Sigmoid colon (tissue), 6 donors: ENCODE measurements at regions not wholly inside any gene's neighbourhood (a gene's known extent, or its start where the extent isn't known, plus 50 kb on each side); places are given as distances from the start of the nearest gene placed in this dataset.

Experiments
- DNase-seq: peaks from one replicate; pipeline ENCODE4 v3.0.0-alpha.2; 2019
- H3K27ac ChIP-seq, 4 donors: fragments of 200-600 bp; sonication (generic); one replicate each; pipeline ENCODE4 v1.5.1; 2016 to 2019; ENCODE audit warnings: mild to moderate bottlenecking in 1 of 4
- H3K27me3 ChIP-seq, 3 donors: fragments of 200-600 bp; sonication (generic); one replicate each; pipeline ENCODE4 v1.5.1; 2019; ENCODE audit warnings: mild to moderate bottlenecking in 1 of 3
- H3K36me3 ChIP-seq, 4 donors: fragments of 200-600 bp; sonication (generic); one replicate each; pipeline ENCODE4 v1.5.1; 2016 to 2019
- H3K4me1 ChIP-seq, 4 donors: fragments of 200-600 bp; sonication (generic); one replicate each; pipeline ENCODE4 v1.5.1; 2017 to 2019
- H3K4me3 ChIP-seq, 4 donors: fragments of 200-600 bp; sonication (generic); one replicate each; pipeline ENCODE4 v1.5.1; 2017 to 2019; ENCODE audit warnings: mild to moderate bottlenecking in 2 of 4, moderate library complexity in 1 of 4
- H3K9me3 ChIP-seq, 4 donors: fragments of 200-600 bp in 3 of 4; sonication (generic) in 3 of 4; one replicate each; pipeline versions ENCODE4 v1.5.1 to v1.6.1; 2013 to 2019
- EP300 ChIP-seq, 4 donors: sonication (generic); formaldehyde crosslinking; IDR thresholded peaks; one replicate each; pipeline ENCODE4 v1.6.1; 2017; ENCODE audit warnings: antibody characterized with exemption in 4 of 4
- POLR2A ChIP-seq, 2 donors: fragments of 450-650 bp; IDR thresholded peaks; one replicate each; pipeline ENCODE4 v1.6.1; 2016; ENCODE audit warnings: antibody characterized with exemption in 2 of 2, mild to moderate bottlenecking in 2 of 2, moderate library complexity in 2 of 2
- POLR2AphosphoS5 ChIP-seq, 4 donors: sonication (generic); formaldehyde crosslinking; IDR thresholded peaks; one replicate each; pipeline ENCODE4 v1.6.1; 2017; ENCODE audit warnings: antibody characterized with exemption in 4 of 4
- WGBS, 2 donors: extraction: QIAGEN DNeasy Blood & Tissue Kit; methylation state at CpG; one replicate each; pipeline ENCODE4 v1.1.7; 2013; 5-methylcytosine and 5-hydroxymethylcytosine counted together
- intact Hi-C: fragments of 100-400 bp; cut with DNase I; formaldehyde crosslinking; loops from one replicate; pipeline ENCODE4 v1.15.1; 2023
- TF ChIP-seq, protein P1 (sequence below), 4 experiments: fragments of 450-650 bp in 3 of 4; fragments of 200-600 bp in 1 of 4; IDR thresholded peaks; one replicate each; pipeline ENCODE4 v1.5.1; 2016 to 2019; ENCODE audit warnings: antibody characterized with exemption in 4 of 4, mild to moderate bottlenecking in 3 of 4, moderate library complexity in 2 of 4
- donor health status: healthy with polysubstance abuse.
- donor health status: healthy.

DNA sequence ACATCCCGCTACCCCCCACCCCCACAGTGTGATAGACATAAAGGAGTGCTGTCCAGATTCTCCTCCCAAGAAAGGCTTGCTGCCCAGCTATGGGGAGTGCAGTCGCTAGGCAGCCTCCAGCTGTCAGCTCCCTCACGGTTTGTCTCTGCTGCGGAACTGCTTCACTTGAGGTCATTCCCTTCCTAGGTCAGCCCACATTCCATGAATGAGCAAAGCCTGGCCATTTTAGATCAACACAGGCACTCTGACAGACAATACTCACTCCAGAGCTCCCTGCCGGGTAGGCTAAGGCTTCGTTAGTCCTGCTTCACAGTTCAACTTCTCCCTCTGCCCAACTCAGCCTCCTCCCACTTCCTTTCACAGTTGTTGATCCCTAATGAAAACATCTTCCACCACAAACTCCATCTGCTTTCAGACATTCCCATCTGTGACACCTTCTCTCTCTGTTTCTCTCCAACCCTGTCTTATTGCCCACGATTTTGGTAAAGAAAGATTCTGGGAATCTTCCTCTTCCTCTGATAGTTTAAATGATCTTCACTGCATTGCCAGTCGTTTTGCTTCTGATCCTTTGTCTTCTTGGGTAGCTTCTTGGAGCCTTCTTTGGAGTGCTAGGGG, 318.9 kb upstream of the F9 start:
- no peak for DNase-seq
- 20 to 36% methylated on average over 8 of the region's 8 CpGs for WGBS, 2 donors

DNA sequence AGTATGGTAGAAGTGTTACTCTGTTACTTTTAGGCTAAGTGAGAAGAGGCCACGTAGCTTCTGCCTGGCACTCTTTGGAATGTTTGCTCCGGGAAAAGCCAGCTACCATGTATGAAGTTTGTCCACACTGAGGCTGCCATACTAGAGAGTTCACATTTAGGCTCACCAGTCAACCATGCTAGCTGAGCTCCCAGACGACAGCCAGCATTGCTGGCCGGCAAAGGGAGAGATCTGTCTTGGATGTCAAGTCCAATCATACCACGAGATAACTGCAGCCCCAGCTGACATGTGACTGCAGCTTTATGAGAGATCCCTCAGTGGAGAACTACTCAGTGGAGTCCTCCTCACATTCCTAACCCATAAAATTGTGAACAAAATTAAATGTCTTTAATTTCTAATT, 321.2 kb upstream of the F9 start:
- TF ChIP-seq POLR2AphosphoS5 (IDR thresholded peaks at IDR 0.05) (no peak), POLR2A (IDR thresholded peaks at IDR 0.05) (no peak), EP300 (IDR thresholded peaks at IDR 0.05) (no peak)
- TF ChIP-seq, protein P1, sequence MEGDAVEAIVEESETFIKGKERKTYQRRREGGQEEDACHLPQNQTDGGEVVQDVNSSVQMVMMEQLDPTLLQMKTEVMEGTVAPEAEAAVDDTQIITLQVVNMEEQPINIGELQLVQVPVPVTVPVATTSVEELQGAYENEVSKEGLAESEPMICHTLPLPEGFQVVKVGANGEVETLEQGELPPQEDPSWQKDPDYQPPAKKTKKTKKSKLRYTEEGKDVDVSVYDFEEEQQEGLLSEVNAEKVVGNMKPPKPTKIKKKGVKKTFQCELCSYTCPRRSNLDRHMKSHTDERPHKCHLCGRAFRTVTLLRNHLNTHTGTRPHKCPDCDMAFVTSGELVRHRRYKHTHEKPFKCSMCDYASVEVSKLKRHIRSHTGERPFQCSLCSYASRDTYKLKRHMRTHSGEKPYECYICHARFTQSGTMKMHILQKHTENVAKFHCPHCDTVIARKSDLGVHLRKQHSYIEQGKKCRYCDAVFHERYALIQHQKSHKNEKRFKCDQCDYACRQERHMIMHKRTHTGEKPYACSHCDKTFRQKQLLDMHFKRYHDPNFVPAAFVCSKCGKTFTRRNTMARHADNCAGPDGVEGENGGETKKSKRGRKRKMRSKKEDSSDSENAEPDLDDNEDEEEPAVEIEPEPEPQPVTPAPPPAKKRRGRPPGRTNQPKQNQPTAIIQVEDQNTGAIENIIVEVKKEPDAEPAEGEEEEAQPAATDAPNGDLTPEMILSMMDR (IDR thresholded peaks at IDR 0.05) = no peak
- Histone ChIP-seq H3K4me1 (peaks cover 0 to 8% (median 0%) of the 10 kb centered on the region in 4 donors), H3K27me3 (peaks cover 0 to 14% (median 0%) of the 10 kb centered on the region in 3 donors), H3K36me3 (no peaks in the 10 kb centered on the region), H3K27ac (no peak overlapping the region), H3K4me3 (no peak overlapping the region), H3K9me3 (no peaks in the 10 kb centered on the region)
- no peak for DNase-seq
- 77 to 86% methylated on average over 5 of the region's 5 CpGs for WGBS, 2 donors
- intact Hi-C loops = no loop called here

More for the DNA sequence above, 318.9 kb upstream of the F9 start:
- H3K27me3 ChIP-seq = no peaks in the 10 kb centered on the region
- no peaks in the 10 kb centered on the region for H3K36me3 ChIP-seq
- H3K27ac ChIP-seq = no peak overlapping the region
- TF ChIP-seq EP300 (IDR thresholded peaks at IDR 0.05) (no peak), POLR2A (IDR thresholded peaks at IDR 0.05) (no peak), POLR2AphosphoS5 (IDR thresholded peaks at IDR 0.05) (no peak)
- TF ChIP-seq, protein P1 (IDR thresholded peaks at IDR 0.05) = no peak
- no peaks in the 10 kb centered on the region for H3K4me1 ChIP-seq
- intact Hi-C loops = no loop called here
- H3K4me3 ChIP-seq = no peak overlapping the region
- H3K9me3 ChIP-seq = no peaks in the 10 kb centered on the region

DNA sequence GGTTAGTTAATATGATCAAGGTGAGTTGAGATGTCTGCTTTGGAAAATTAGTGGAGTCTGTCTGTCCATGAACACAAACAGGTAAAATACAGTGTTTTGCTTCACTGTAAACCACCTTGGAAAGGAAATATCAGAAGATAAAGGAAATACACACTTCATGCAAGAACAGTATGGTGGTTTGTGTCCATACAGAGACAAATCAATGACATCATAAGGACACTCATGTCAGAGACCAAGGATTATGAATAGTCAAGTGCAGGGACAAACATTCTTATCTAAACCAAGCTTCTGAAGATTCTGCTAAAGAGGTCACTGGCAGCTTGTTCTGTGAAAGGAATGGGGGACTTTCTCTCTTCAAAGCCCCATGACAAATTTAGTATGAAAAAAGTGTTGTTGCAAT, 322.9 kb upstream of the F9 start:
- no peaks in the 10 kb centered on the region for H3K36me3 ChIP-seq
- TF ChIP-seq, protein P1 (IDR thresholded peaks at IDR 0.05) = no peak
- no peak for TF ChIP-seq EP300 (IDR thresholded peaks at IDR 0.05)
- H3K4me3 ChIP-seq = no peak overlapping the region
- H3K9me3 ChIP-seq = no peaks in the 10 kb centered on the region
- intact Hi-C loops = no loop called here
- peaks cover 0 to 28% (median 6%) of the 10 kb centered on the region in 3 donors for H3K27me3 ChIP-seq
- peaks cover 0 to 9% (median 4%) of the 10 kb centered on the region in 4 donors for H3K4me1 ChIP-seq
- no peak overlapping the region for H3K27ac ChIP-seq
- DNase-seq = no peak

DNA sequence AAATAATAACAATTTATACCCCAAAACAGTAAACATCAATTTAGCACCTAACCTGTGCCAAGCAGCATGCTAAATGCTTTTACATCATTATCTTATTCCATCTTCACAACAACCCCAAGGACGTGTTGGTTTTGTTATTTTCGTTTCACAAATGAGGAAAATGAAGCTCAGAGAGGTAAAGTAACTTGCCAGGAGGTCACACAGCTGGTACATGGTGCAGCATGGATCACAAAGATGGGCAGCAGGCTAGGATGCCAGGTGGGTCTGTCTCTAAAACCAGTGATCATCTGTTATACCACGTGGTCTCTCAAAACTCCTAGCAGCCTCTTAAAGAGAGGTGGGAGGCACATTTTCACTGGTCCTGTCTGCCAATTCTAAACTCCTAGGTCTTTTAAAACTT, 323.6 kb upstream of the F9 start:
- H3K27ac ChIP-seq = no peak overlapping the region
- H3K27me3 ChIP-seq = peaks cover 0 to 29% (median 9%) of the 10 kb centered on the region in 3 donors
- H3K4me3 ChIP-seq = no peak overlapping the region
- DNase-seq = no peak
- WGBS, 2 donors = 45 to 63% methylated on average over 3 of the region's 3 CpGs
- TF ChIP-seq, protein P1 (IDR thresholded peaks at IDR 0.05) = no peak
- TF ChIP-seq EP300 (IDR thresholded peaks at IDR 0.05) = no peak
- TF ChIP-seq POLR2A (IDR thresholded peaks at IDR 0.05) = no peak
- TF ChIP-seq POLR2AphosphoS5 (IDR thresholded peaks at IDR 0.05) = no peak
- H3K9me3 ChIP-seq = no peaks in the 10 kb centered on the region
- H3K4me1 ChIP-seq = peaks cover 0 to 9% (median 4%) of the 10 kb centered on the region in 4 donors
- no peaks in the 10 kb centered on the region for H3K36me3 ChIP-seq
- intact Hi-C loops = no loop called here
